SH-SY5Y (cell line): ENCODE measurements at regions not wholly inside any gene's neighbourhood (a gene's known extent, or its start where the extent isn't known, plus 50 kb on each side); places are given as distances from the start of the nearest gene placed in this dataset.

Source experiments
- GATA2 ChIP-seq: IDR thresholded peaks from 2 replicates; pipeline ENCODE4 v1.6.1; 2011; ENCODE audit warnings: mild to moderate bottlenecking, low read depth, low read length
- GATA3 ChIP-seq: IDR thresholded peaks from 2 replicates; pipeline ENCODE4 v1.6.1; 2011; ENCODE audit warnings: low read depth, mild to moderate bottlenecking, low read length, moderate library complexity

DNA sequence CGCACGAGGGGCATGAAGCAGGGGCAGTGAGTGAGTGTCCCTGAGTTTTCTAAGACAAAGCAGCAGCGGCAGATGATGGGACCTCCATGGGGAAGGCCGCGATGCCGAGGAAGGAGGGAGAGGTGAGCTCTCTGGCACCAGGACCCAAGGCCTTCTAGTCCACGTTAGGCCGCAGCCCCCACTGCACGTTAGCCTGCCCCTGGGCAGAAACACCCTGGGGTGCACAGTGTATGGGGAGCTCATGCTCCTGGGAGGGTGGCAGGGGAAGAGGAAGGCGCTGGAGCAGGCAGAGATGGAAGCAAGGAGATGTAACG is 97.3 kb upstream of the IKZF1 start:
- TF ChIP-seq GATA2 (no peak), GATA3 (no peak)
